ENCODE measurements at regions not wholly inside any gene's neighbourhood (a gene's known extent, or its start where the extent isn't known, plus 50 kb on each side); places are given as distances from the start of the nearest gene placed in this dataset.

DNA sequence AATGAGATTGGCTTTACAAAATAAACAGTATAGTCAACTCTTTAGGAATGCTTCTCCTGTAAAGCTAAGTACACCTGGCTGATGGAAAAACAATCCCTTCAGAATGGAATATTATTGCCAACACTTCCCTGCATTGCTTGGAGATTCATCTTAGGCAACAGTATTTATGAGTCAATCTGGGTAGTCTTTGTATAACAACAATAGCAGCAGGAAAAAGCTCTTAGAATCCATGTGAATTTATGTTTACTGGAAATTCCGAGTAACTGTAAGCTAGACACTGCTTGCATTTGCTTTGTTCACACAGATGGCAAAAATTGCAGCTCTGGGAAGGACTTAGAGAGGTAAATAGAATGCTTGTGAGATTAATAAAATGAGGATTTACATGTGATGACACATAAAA lies 101.7 kb upstream of the NTRK2 start:
- no peaks in the 10 kb centered on the region for H3K4me1 ChIP-seq (ENCODE audit: control insufficient read depth, insufficient read depth, low read length)
- 17% methylated on average over 1 of the region's 1 CpG for WGBS (ENCODE audit: insufficient coverage)
- no peaks in the 10 kb centered on the region for H3K9me3 ChIP-seq (replicated peaks; ENCODE audit: control insufficient read depth, low read depth, low read length)
- no peak overlapping the region for H3K4me3 ChIP-seq (ENCODE audit: low read length)
- H3K27me3 ChIP-seq (ENCODE audit: control insufficient read depth, insufficient read depth, low read length) = no peaks in the 10 kb centered on the region
- H3K27ac ChIP-seq (ENCODE audit: low read length) = no peak overlapping the region
- no peak for DNase-seq
- no peaks in the 10 kb centered on the region for H3K36me3 ChIP-seq (ENCODE audit: control insufficient read depth, insufficient read depth, low read length)

DNA sequence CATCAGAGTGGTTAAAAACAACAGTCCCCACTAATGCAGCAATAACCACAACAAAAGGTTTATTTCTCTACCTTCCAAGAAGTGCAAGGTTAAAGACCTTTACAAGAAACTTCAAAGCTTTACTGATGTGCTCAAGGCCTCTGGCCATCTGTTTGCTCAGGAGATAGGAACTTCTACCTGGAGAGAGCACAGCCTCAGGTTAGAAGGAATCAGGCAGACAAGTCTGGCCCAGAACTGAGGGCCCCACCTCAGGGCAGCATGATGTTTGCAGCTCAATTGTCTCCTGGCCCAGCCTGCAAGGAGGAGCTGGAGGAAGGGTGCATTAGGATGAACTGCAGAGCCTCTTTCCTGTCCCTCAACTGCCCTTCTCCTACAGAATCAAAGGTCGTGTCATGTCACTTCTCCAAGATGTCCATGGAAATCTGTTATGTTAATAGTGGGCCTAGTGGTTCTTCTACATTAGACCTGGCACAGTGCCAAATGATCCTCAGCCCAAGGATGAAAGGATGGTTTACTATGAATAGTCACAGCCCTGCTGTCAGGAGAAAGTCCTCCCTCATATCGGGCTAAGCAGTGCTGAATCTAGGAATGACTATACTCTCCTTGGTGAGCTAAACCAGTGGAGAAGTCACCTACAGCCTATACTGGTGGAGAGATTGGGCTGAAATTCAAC lies 98.9 kb upstream of the NTRK2 start:
- Histone ChIP-seq H3K9me3 (replicated peaks; ENCODE audit: control insufficient read depth, low read depth, low read length) (no peaks in the 10 kb centered on the region), H3K27me3 (ENCODE audit: control insufficient read depth, insufficient read depth, low read length) (no peaks in the 10 kb centered on the region), H3K4me3 (ENCODE audit: low read length) (no peak overlapping the region), H3K4me1 (ENCODE audit: control insufficient read depth, insufficient read depth, low read length) (no peaks in the 10 kb centered on the region), H3K27ac (ENCODE audit: low read length) (no peak overlapping the region), H3K36me3 (ENCODE audit: control insufficient read depth, insufficient read depth, low read length) (no peaks in the 10 kb centered on the region)
- no peak for DNase-seq
- no CpG with 5 or more reads among the region's 2 CpGs for WGBS (ENCODE audit: insufficient coverage)

DNA sequence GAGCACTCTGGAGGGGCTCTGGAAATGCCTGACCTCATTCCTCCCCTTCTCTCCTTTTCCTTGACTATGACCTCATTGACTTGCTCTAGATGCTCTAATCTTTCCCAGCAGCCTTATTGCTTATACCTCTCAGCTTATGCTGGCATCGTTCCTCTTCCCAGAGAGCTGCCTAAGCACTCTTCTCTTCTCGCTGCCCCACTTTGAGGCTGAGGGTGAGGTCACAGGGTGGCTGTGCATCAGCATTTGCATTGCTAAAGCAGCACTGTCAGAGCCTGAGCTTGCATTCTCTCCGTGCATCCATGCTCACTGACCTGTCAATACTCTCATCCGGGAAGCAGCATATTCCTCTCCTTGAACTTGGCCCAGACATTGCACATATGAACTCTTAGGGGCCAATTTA lies 96.4 kb upstream of the NTRK2 start:
- Histone ChIP-seq H3K27me3 (ENCODE audit: control insufficient read depth, insufficient read depth, low read length) (no peaks in the 10 kb centered on the region), H3K4me3 (ENCODE audit: low read length) (no peak overlapping the region), H3K27ac (ENCODE audit: low read length) (no peak overlapping the region), H3K36me3 (ENCODE audit: control insufficient read depth, insufficient read depth, low read length) (no peaks in the 10 kb centered on the region), H3K9me3 (replicated peaks; ENCODE audit: control insufficient read depth, low read depth, low read length) (no peaks in the 10 kb centered on the region), H3K4me1 (ENCODE audit: control insufficient read depth, insufficient read depth, low read length) (no peaks in the 10 kb centered on the region)
- DNase-seq = no peak
- WGBS (ENCODE audit: insufficient coverage) = 55% methylated on average over 4 of the region's 4 CpGs

DNA sequence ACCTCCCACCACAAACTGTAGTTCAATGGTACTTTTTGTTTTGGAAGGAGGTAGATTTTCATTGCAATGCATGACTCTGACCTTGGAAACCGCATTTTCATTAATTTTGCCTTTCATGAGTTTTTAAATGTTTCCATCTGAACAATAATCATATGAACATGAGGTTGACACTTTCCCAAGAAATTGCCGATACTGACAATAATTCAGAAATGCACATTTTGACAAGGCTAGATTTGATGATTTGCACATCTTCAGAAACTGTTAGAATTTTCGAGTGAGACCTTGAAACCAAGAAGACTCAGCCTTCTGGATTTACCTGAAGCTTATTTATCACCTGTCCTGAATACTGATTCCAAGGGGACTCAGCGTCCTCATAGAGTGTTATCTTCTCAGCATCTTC lies 93.8 kb upstream of the NTRK2 start:
- Histone ChIP-seq H3K27ac (ENCODE audit: low read length) (no peak overlapping the region), H3K36me3 (ENCODE audit: control insufficient read depth, insufficient read depth, low read length) (no peaks in the 10 kb centered on the region), H3K4me3 (ENCODE audit: low read length) (no peak overlapping the region), H3K27me3 (ENCODE audit: control insufficient read depth, insufficient read depth, low read length) (no peaks in the 10 kb centered on the region), H3K9me3 (replicated peaks; ENCODE audit: control insufficient read depth, low read depth, low read length) (no peaks in the 10 kb centered on the region), H3K4me1 (ENCODE audit: control insufficient read depth, insufficient read depth, low read length) (no peaks in the 10 kb centered on the region)
- DNase-seq = no peak
- WGBS (ENCODE audit: insufficient coverage) = 100% methylated on average over 1 of the region's 4 CpGs

DNA sequence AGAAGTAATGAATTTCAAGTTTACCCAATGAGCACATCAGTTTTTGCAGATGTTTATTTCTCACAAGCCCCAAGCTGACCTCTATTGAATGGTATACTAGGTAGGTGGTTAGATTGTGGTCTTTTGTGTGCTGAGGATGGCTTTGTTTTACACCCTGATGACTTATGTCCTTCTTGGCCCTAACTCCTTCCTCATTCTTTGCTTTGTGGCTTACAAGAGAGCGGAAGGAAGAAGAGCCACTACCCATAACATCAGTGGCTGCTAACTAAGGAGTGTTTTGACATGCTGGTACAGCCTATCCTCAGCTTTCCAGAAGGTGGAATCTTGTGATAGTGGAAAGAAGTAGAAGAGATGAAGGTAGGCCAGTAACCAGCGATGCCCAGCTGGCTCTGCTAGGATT lies 85.7 kb upstream of the NTRK2 start:
- H3K9me3 ChIP-seq (replicated peaks; ENCODE audit: control insufficient read depth, low read depth, low read length) = no peaks in the 10 kb centered on the region
- no peak overlapping the region for H3K4me3 ChIP-seq (ENCODE audit: low read length)
- H3K36me3 ChIP-seq (ENCODE audit: control insufficient read depth, insufficient read depth, low read length) = no peaks in the 10 kb centered on the region
- no CpG with 5 or more reads among the region's 2 CpGs for WGBS (ENCODE audit: insufficient coverage)
- no peaks in the 10 kb centered on the region for H3K4me1 ChIP-seq (ENCODE audit: control insufficient read depth, insufficient read depth, low read length)
- DNase-seq = peak; percentile 30
- no peaks in the 10 kb centered on the region for H3K27me3 ChIP-seq (ENCODE audit: control insufficient read depth, insufficient read depth, low read length)
- H3K27ac ChIP-seq (ENCODE audit: low read length) = no peak overlapping the region

DNA sequence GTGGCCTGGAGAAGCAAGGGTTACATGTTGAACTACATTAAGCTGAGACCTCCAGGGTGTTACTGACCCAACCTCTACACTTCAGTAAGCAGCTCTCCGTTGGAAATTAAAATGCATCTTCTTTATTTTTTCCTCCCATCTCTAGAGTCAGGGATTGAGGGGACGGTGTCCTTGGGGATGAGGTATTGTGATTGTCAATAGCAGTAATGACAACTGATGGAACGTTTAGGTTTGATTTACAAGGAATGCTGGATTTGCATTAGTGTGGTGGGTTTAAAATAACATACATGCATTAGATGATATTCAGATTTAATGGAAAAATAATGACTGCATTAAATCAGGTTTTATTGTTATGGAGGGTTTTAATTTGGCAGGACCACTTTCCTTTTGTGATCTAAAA lies 82.9 kb upstream of the NTRK2 start:
- DNase-seq = no peak
- no peak overlapping the region for H3K27ac ChIP-seq (ENCODE audit: low read length)
- no CpG with 5 or more reads among the region's 3 CpGs for WGBS (ENCODE audit: insufficient coverage)

DNA sequence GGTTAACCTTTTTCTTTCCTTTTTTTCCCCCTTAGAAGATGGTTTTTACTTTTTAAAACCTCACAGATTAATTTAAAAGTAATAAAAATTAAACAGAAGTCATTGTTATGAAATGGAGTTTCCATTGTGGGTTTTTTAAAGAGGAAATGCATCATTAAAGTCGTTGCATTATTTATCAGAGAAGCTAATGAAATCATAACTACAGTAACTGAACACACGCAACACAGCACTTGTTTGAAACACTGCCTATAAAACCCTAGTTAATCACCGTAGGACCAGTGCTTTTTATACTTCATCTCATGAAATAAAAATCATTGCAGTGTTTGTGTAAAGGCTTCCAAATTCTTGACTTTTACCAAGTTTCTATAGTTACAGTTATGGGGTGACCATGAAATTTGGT lies 82.4 kb upstream of the NTRK2 start:
- H3K27me3 ChIP-seq (ENCODE audit: control insufficient read depth, insufficient read depth, low read length) = no peaks in the 10 kb centered on the region
- H3K27ac ChIP-seq (ENCODE audit: low read length) = no peak overlapping the region
- no peak for DNase-seq
- no peaks in the 10 kb centered on the region for H3K9me3 ChIP-seq (replicated peaks; ENCODE audit: control insufficient read depth, low read depth, low read length)
- WGBS (ENCODE audit: insufficient coverage) = no CpG with 5 or more reads among the region's 3 CpGs
- H3K4me3 ChIP-seq (ENCODE audit: low read length) = no peak overlapping the region
- H3K36me3 ChIP-seq (ENCODE audit: control insufficient read depth, insufficient read depth, low read length) = no peaks in the 10 kb centered on the region
- no peaks in the 10 kb centered on the region for H3K4me1 ChIP-seq (ENCODE audit: control insufficient read depth, insufficient read depth, low read length)

More for the DNA sequence above, 82.9 kb upstream of the NTRK2 start:
- no peaks in the 10 kb centered on the region for H3K27me3 ChIP-seq (ENCODE audit: control insufficient read depth, insufficient read depth, low read length)
- H3K4me3 ChIP-seq (ENCODE audit: low read length) = no peak overlapping the region
- H3K4me1 ChIP-seq (ENCODE audit: control insufficient read depth, insufficient read depth, low read length) = no peaks in the 10 kb centered on the region
- no peaks in the 10 kb centered on the region for H3K36me3 ChIP-seq (ENCODE audit: control insufficient read depth, insufficient read depth, low read length)
- no peaks in the 10 kb centered on the region for H3K9me3 ChIP-seq (replicated peaks; ENCODE audit: control insufficient read depth, low read depth, low read length)

DNA sequence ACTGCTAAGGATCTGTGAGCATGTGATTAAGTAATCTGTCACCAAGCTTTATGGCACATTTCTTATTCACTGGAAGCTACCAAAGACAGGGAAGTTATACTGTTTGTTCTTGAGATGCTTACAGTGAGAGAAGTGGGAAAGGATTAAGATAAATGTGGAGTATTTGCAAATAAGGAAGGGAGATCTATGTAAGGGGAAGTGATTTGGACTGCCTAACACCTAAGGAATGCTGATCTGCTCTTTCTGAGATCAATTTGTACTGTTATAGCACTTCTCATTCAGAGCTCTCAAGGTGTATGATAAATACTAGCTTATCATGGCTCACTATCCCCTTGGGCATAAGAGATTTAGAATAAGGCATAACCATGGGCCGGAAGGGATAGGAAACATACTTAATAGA lies 80.0 kb upstream of the NTRK2 start:
- H3K9me3 ChIP-seq (replicated peaks; ENCODE audit: control insufficient read depth, low read depth, low read length) = no peaks in the 10 kb centered on the region
- no peaks in the 10 kb centered on the region for H3K27me3 ChIP-seq (ENCODE audit: control insufficient read depth, insufficient read depth, low read length)
- H3K27ac ChIP-seq (ENCODE audit: low read length) = no peak overlapping the region
- no peaks in the 10 kb centered on the region for H3K36me3 ChIP-seq (ENCODE audit: control insufficient read depth, insufficient read depth, low read length)
- no peak for DNase-seq
- H3K4me3 ChIP-seq (ENCODE audit: low read length) = no peak overlapping the region
- 67% methylated on average over 1 of the region's 1 CpG for WGBS (ENCODE audit: insufficient coverage)
- no peaks in the 10 kb centered on the region for H3K4me1 ChIP-seq (ENCODE audit: control insufficient read depth, insufficient read depth, low read length)

DNA sequence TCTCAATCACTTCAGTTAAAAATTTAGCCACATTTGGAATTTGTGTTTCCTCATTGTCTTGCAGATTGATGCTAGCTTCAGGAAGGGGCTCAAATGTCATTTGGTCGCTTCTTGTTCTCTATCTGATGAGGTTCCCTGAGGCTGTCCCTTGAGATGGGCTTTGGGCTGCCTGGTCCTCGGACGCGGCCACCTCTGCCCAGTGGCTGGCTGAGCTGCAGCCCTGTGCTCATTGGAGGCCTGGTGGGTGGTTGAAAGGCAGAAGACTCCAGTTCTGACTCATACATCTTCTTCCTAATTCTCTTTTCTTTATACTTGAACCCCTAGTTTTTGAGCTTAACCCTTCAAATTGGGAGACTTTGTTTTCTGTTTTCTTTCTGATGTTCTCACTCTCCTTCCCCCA lies 78.8 kb upstream of the NTRK2 start:
- WGBS (ENCODE audit: insufficient coverage) = 76% methylated on average over 4 of the region's 4 CpGs
- Histone ChIP-seq H3K4me3 (ENCODE audit: low read length) (no peak overlapping the region), H3K9me3 (replicated peaks; ENCODE audit: control insufficient read depth, low read depth, low read length) (no peaks in the 10 kb centered on the region)

DNA sequence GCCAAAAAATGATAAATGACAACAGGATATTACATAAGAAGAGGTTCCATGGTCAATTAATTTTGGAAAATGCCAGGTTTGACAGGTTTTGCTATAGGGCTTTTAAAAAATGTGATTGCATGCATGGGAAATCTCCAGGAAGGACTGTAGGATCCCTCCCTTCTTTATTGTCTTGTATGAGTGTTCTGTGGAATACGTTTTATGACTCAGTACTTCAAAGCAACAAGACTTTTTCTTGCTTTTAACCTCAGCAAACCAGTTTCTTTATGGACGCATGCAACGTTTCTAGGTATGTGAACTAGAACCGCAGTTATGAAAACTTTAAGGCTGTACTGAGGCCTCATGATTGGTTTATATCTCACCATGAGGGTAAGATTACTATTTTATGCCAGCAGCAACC lies 76.6 kb upstream of the NTRK2 start:
- Histone ChIP-seq H3K36me3 (ENCODE audit: control insufficient read depth, insufficient read depth, low read length) (no peaks in the 10 kb centered on the region), H3K27me3 (ENCODE audit: control insufficient read depth, insufficient read depth, low read length) (no peaks in the 10 kb centered on the region), H3K4me3 (ENCODE audit: low read length) (no peak overlapping the region), H3K4me1 (ENCODE audit: control insufficient read depth, insufficient read depth, low read length) (no peaks in the 10 kb centered on the region), H3K27ac (ENCODE audit: low read length) (no peak overlapping the region), H3K9me3 (replicated peaks; ENCODE audit: control insufficient read depth, low read depth, low read length) (no peaks in the 10 kb centered on the region)
- no CpG with 5 or more reads among the region's 4 CpGs for WGBS (ENCODE audit: insufficient coverage)
- no peak for DNase-seq

More for the DNA sequence above, 78.8 kb upstream of the NTRK2 start:
- DNase-seq = no peak
- Histone ChIP-seq H3K4me1 (ENCODE audit: control insufficient read depth, insufficient read depth, low read length) (no peaks in the 10 kb centered on the region), H3K36me3 (ENCODE audit: control insufficient read depth, insufficient read depth, low read length) (no peaks in the 10 kb centered on the region), H3K27ac (ENCODE audit: low read length) (no peak overlapping the region), H3K27me3 (ENCODE audit: control insufficient read depth, insufficient read depth, low read length) (no peaks in the 10 kb centered on the region)

DNA sequence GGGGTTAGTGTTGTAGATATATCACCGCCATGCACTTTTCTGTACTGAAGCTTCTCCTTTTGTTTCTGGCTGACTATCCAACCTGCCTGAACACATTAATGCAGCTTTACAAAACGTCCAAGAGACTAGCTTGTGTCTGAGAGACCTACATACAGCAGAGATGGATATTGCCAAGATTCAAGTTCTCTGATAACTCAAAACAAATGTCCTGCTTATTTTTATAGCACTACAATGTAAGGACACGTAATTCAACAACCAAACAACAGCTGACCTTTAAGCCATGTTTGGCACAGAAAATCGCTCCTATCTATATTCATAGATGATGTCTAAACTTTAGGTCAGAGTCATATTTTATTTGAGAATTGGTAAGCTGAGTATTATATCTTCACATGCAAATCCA lies 76.2 kb upstream of the NTRK2 start:
- Histone ChIP-seq H3K27me3 (ENCODE audit: control insufficient read depth, insufficient read depth, low read length) (no peaks in the 10 kb centered on the region), H3K27ac (ENCODE audit: low read length) (no peak overlapping the region), H3K4me3 (ENCODE audit: low read length) (no peak overlapping the region), H3K36me3 (ENCODE audit: control insufficient read depth, insufficient read depth, low read length) (no peaks in the 10 kb centered on the region), H3K9me3 (replicated peaks; ENCODE audit: control insufficient read depth, low read depth, low read length) (no peaks in the 10 kb centered on the region), H3K4me1 (ENCODE audit: control insufficient read depth, insufficient read depth, low read length) (no peaks in the 10 kb centered on the region)
- peak; percentile 61 for DNase-seq
- WGBS (ENCODE audit: insufficient coverage) = 20% methylated on average over 1 of the region's 4 CpGs

All from muscle of leg (tissue), 3 donors.